Activated CD8-positive, alpha-beta T cell treated with anti-CD3 and anti-CD28 coated beads for 36 hours (primary cell): ENCODE measurements at regions not wholly inside any gene's neighbourhood (a gene's known extent, or its start where the extent isn't known, plus 50 kb on each side); places are given as distances from the start of the nearest gene placed in this dataset.

Experiments
- ATAC-seq: fragments of 200-7000 bp; cut with Tn5 transposase; one replicate; pipeline ENCODE4 v1.10.0; 2021; ENCODE audit warnings: mild to moderate bottlenecking, moderate library complexity
- CTCF ChIA-PET: fragments of 350-600 bp; sonication (Branson Sonifier 250); formaldehyde crosslinking; loops from one replicate; lab custom pipeline; 2021; ENCODE audit warnings: antibody characterized with exemption; lab: Charles Lee
- POLR2A ChIA-PET: fragments of 350-600 bp; sonication (Branson Sonifier 250); formaldehyde crosslinking; loops from one replicate; lab custom pipeline; 2021; ENCODE audit warnings: antibody characterized with exemption; lab: Charles Lee
- DNase-seq: peaks from one replicate; pipeline ENCODE4 v3.0.0-alpha.2; 2020
- H3K27ac Mint-ChIP-seq: one replicate; pipeline ENCODE4 v1.8.0; 2021; ENCODE audit warnings: mild to moderate bottlenecking, mixed read lengths
- H3K27me3 Mint-ChIP-seq: one replicate; pipeline ENCODE4 v1.8.0; 2021; ENCODE audit warnings: mixed read lengths
- H3K36me3 Mint-ChIP-seq: one replicate; pipeline ENCODE4 v1.8.0; 2021; ENCODE audit warnings: low read depth, mixed read lengths
- H3K4me1 Mint-ChIP-seq: one replicate; pipeline ENCODE4 v1.8.0; 2021; ENCODE audit warnings: low read depth, mixed read lengths
- H3K4me3 Mint-ChIP-seq: one replicate; pipeline ENCODE4 v1.8.0; 2021; ENCODE audit warnings: mild to moderate bottlenecking, moderate library complexity, mixed read lengths
- H3K9me3 Mint-ChIP-seq: one replicate; pipeline ENCODE4 v1.8.0; 2021; ENCODE audit warnings: mixed read lengths
- intact Hi-C: fragments of 100-400 bp; cut with micrococcal nuclease; formaldehyde crosslinking; loops from one replicate; pipeline ENCODE4 v1.10.0; 2022
- TF ChIP-seq, protein P1 (sequence below): fragments of 200-600 bp; IDR thresholded peaks from one replicate; pipeline ENCODE4 v1.8.0; 2022; ENCODE audit warnings: antibody characterized with exemption, mild to moderate bottlenecking

DNA sequence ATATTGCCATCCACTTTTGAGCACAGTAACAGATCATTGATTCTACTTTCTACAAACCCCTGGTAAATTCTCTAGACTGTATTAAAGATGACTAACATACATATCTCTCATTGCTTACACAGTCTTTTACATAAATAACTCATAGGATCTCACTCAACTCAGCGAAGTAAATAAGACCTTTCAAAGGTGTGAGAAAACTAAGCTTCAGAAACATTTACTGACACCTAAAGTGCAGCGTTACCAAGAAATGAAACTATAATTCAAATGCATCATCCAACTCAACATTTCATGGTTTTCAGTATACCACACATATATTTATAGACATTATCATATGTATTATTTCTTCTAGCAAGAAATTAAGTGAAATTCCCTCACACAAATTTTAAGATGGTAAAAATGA lies 189.8 kb downstream of the METTL4 start:
- intact Hi-C loops: no loop called here
- Mint-ChIP-seq H3K36me3 (no peaks in the 10 kb centered on the region), H3K4me1 (no peaks in the 10 kb centered on the region), H3K27ac (no peak overlapping the region), H3K9me3 (no peaks in the 10 kb centered on the region), H3K27me3 (peaks cover 15% of the 10 kb centered on the region), H3K4me3 (no peak overlapping the region)
- TF ChIP-seq, protein P1, sequence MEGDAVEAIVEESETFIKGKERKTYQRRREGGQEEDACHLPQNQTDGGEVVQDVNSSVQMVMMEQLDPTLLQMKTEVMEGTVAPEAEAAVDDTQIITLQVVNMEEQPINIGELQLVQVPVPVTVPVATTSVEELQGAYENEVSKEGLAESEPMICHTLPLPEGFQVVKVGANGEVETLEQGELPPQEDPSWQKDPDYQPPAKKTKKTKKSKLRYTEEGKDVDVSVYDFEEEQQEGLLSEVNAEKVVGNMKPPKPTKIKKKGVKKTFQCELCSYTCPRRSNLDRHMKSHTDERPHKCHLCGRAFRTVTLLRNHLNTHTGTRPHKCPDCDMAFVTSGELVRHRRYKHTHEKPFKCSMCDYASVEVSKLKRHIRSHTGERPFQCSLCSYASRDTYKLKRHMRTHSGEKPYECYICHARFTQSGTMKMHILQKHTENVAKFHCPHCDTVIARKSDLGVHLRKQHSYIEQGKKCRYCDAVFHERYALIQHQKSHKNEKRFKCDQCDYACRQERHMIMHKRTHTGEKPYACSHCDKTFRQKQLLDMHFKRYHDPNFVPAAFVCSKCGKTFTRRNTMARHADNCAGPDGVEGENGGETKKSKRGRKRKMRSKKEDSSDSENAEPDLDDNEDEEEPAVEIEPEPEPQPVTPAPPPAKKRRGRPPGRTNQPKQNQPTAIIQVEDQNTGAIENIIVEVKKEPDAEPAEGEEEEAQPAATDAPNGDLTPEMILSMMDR: no peak
- ATAC-seq (no peak), DNase-seq (no peak)
- CTCF ChIA-PET: no interaction called here
- POLR2A ChIA-PET: no interaction called here

DNA sequence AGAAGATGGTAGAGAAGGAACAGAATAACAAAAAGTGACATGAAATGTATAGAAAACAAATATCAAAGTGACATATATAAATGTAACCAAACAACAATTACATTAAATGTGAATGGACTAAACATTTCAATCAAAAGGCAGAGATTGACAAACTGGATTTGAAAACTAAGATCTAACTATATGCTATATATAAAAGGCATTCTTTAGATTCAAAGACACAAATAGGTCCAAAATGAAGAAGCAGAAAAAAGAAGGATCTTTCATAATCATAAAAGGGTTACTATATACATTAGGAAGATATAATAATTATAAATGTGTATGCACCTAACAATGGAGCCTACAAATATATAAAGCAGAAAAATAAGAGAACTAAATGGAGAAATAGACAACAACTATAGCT lies 183.7 kb downstream of the METTL4 start:
- Mint-ChIP-seq H3K27me3 (peaks cover 2% of the 10 kb centered on the region), H3K27ac (no peak overlapping the region), H3K4me1 (no peaks in the 10 kb centered on the region), H3K36me3 (no peaks in the 10 kb centered on the region), H3K4me3 (no peak overlapping the region), H3K9me3 (peaks cover 2% of the 10 kb centered on the region)
- DNase-seq (no peak), ATAC-seq (no peak)
- ChIA-PET POLR2A (no interaction called here), CTCF (no interaction called here)
- intact Hi-C loops: no loop called here
- TF ChIP-seq, protein P1: no peak

DNA sequence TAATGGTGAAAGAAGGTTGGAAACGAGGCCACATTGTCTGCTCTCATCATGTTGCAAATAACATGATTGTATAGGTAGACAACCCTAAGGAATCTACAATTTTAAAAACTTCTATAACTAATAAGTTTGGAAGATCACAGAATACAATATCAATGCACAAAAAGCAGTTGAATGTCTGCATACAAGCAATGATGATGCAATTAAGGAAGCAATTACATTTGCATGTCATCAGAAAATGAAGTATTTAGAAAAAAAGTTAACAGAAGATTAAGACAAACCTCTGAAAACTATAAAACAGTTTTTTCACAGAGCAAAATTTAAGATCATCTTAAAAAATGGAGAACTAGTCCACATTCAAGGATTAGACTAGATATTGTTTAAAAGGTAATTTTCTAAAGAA lies 181.1 kb downstream of the METTL4 start:
- Mint-ChIP-seq H3K27me3 (peaks cover 5% of the 10 kb centered on the region), H3K4me3 (no peak overlapping the region), H3K27ac (no peak overlapping the region), H3K36me3 (no peaks in the 10 kb centered on the region), H3K4me1 (no peaks in the 10 kb centered on the region), H3K9me3 (peaks cover 2% of the 10 kb centered on the region)
- intact Hi-C loops: no loop called here
- ChIA-PET CTCF (no interaction called here), POLR2A (no interaction called here)
- ATAC-seq: no peak
- DNase-seq: no peak
- TF ChIP-seq, protein P1: no peak

DNA sequence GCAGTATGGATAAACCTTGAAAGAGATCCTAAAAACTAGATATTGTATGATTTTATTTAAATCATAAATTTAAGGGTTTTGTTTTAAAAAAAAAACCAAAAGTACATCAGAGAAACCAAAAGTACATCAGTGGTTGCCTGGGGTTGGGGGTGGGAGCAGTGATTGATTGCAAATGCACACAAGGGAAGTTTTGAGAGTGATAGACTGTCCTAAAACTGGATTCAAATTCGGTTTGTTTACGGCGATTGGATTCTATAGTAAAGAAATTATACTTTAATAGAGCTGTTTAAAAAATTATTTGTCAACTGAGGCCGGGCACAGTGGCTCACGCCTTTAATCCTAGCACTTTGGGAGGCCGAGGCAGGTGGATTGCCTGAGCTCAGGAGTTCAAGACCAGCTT lies 179.8 kb downstream of the METTL4 start:
- intact Hi-C loops: no loop called here
- DNase-seq: no peak
- H3K36me3 Mint-ChIP-seq: no peaks in the 10 kb centered on the region
- no peak overlapping the region for H3K27ac Mint-ChIP-seq
- H3K9me3 Mint-ChIP-seq: peaks cover 2% of the 10 kb centered on the region
- H3K4me3 Mint-ChIP-seq: no peak overlapping the region
- no peaks in the 10 kb centered on the region for H3K4me1 Mint-ChIP-seq
- POLR2A ChIA-PET: no interaction called here
- H3K27me3 Mint-ChIP-seq: peaks cover 6% of the 10 kb centered on the region
- CTCF ChIA-PET: no interaction called here
- TF ChIP-seq, protein P1: no peak
- no peak for ATAC-seq

DNA sequence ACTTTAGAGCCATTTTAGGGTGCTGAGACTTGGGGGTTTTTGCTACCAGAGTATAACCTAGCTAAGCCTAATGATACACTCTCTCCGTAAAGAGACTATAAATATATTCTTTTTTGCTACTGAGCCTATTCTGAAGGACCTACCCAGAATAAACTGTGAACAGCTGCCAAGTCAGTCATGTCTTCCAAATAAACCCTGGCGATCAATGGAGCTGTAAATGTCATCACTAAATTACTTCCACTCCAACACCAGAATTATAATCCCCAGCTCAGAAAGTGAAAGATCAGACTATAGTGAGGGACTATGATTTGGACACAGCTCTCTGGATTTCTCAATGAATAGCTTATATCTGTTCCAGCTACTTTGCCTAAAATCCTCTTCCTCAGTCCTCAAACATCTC lies 178.9 kb downstream of the METTL4 start:
- Mint-ChIP-seq H3K4me3 (no peak overlapping the region), H3K9me3 (peaks cover 2% of the 10 kb centered on the region), H3K4me1 (no peaks in the 10 kb centered on the region), H3K36me3 (no peaks in the 10 kb centered on the region), H3K27ac (no peak overlapping the region), H3K27me3 (peaks cover 8% of the 10 kb centered on the region)
- POLR2A ChIA-PET: interaction anchor here (0.6 to 1.3 kb wide), 2 partner anchors 10 to 171 kb away, joined by 3 read pairs; no protein-coding TSS in a partner anchor
- TF ChIP-seq, protein P1: no peak
- ATAC-seq (no peak), DNase-seq (no peak)
- CTCF ChIA-PET: no interaction called here
- intact Hi-C loops: no loop called here
